ENCODE measurements at regions not wholly inside any gene's neighbourhood (a gene's known extent, or its start where the extent isn't known, plus 50 kb on each side); places are given as distances from the start of the nearest gene placed in this dataset.

- no peak for TF ChIP-seq NFRKB (IDR thresholded peaks at IDR 0.05)
- no peak for TF ChIP-seq FOXK2 (IDR thresholded peaks at IDR 0.05)
- TF ChIP-seq ARNT (IDR thresholded peaks at IDR 0.05), result no peak
- TF ChIP-seq BHLHE40 (IDR thresholded peaks at IDR 0.05; ENCODE audit: borderline replicate concordance), result no peak
- no peak for TF ChIP-seq HDGF (IDR thresholded peaks at IDR 0.05; ENCODE audit: borderline replicate concordance)
- no peak for TF ChIP-seq FOXM1 (IDR thresholded peaks at IDR 0.05; ENCODE audit: borderline replicate concordance)
- TF ChIP-seq L3MBTL2 (conservative IDR thresholded peaks at IDR 0.05), result no peak
- no peak for TF ChIP-seq SP1 (IDR thresholded peaks at IDR 0.05)
- TF ChIP-seq SUZ12 (IDR thresholded peaks at IDR 0.05), result no peak
- no peak for TF ChIP-seq TARDBP (IDR thresholded peaks at IDR 0.05)
Observed at GRCh38 chr6:144449911-144450597, 164.9 kb downstream of the UTRN start.
